SK-N-MC (cell line): ENCODE measurements at regions not wholly inside any gene's neighbourhood (a gene's known extent, or its start where the extent isn't known, plus 50 kb on each side); places are given as distances from the start of the nearest gene placed in this dataset.

ENCODE experiments used
- EZH2 ChIP-seq: fragments of 200-600 bp; sonication (generic); IDR thresholded peaks from one replicate; pipeline ENCODE4 v1.6.1; 2017; ENCODE audit warnings: antibody characterized with exemption
- POLR2AphosphoS5 ChIP-seq: IDR thresholded peaks from 2 replicates; pipeline ENCODE4 v1.6.1; 2012; ENCODE audit warnings: mild to moderate bottlenecking, low read depth, low read length, borderline replicate concordance

DNA sequence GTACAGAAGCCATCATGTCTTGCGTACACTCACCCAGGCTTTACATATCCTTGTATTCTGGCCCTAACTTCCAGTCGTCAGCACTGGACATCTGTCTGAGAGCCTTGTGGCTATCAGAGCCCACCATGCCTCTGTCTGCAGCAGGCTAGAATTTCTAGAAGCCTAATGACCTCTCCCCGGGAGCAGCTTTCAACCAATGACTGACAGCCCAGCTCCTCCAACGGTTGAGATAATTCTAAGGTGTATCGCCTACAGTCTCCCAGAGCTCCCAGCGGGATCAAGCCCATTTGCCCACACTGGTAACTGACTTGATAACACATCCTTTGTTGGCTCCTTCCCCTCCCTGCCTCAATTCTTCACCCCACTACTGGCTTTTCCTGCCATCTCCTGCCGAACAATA is 562.8 kb downstream of the BCOR start:
- no peak for TF ChIP-seq POLR2AphosphoS5
- TF ChIP-seq EZH2 = no peak
